BLaER1 (cell line): ENCODE measurements at regions not wholly inside any gene's neighbourhood (a gene's known extent, or its start where the extent isn't known, plus 50 kb on each side); places are given as distances from the start of the nearest gene placed in this dataset.

Source experiments
- H3K27ac ChIP-seq: shearing (Covaris generic); formaldehyde crosslinking; 2 replicates; pipeline ENCODE4 v1.8.1; 2022
- H3K27me3 ChIP-seq: shearing (Covaris generic); formaldehyde crosslinking; 2 replicates; pipeline ENCODE4 v1.8.1; 2022
- H3K36me3 ChIP-seq: shearing (Covaris generic); formaldehyde crosslinking; 2 replicates; pipeline ENCODE4 v1.8.1; 2022
- H3K4me1 ChIP-seq: shearing (Covaris generic); formaldehyde crosslinking; 2 replicates; pipeline ENCODE4 v1.8.1; 2022
- H3K4me2 ChIP-seq: shearing (Covaris generic); formaldehyde crosslinking; 2 replicates; pipeline ENCODE4 v1.8.1; 2022
- H3K4me3 ChIP-seq: shearing (Covaris generic); formaldehyde crosslinking; 2 replicates; pipeline ENCODE4 v1.8.1; 2022
- H3K9ac ChIP-seq: shearing (Covaris generic); formaldehyde crosslinking; 2 replicates; pipeline ENCODE4 v1.8.1; 2022
- H3K9me3 ChIP-seq: shearing (Covaris generic); formaldehyde crosslinking; 2 replicates; pipeline ENCODE4 v1.8.1; 2022
- H4K20me1 ChIP-seq: shearing (Covaris generic); formaldehyde crosslinking; 2 replicates; pipeline ENCODE4 v1.8.1; 2022
- Cebpa-rat ChIP-seq: shearing (Covaris generic); IDR thresholded peaks from 2 replicates; pipeline ENCODE4 v1.8.1; 2022

GRCh38 chr17:12421077-12421476 is 244.6 kb upstream of the MYOCD start:
- Histone ChIP-seq H3K27ac (no peak overlapping the region), H3K9ac (no peak overlapping the region), H3K4me1 (no peaks in the 10 kb centered on the region), H4K20me1 (no peaks in the 10 kb centered on the region), H3K9me3 (no peaks in the 10 kb centered on the region), H3K36me3 (no peaks in the 10 kb centered on the region), H3K27me3 (no peaks in the 10 kb centered on the region), H3K4me3 (no peak overlapping the region), H3K4me2 (no peak overlapping the region)
- no peak for TF ChIP-seq Cebpa-rat

- Histone ChIP-seq H3K4me2 (no peak overlapping the region), H3K27me3 (no peaks in the 10 kb centered on the region), H3K4me3 (no peak overlapping the region), H3K9ac (no peak overlapping the region), H3K27ac (no peak overlapping the region), H3K4me1 (no peaks in the 10 kb centered on the region), H3K36me3 (no peaks in the 10 kb centered on the region), H4K20me1 (no peaks in the 10 kb centered on the region), H3K9me3 (no peaks in the 10 kb centered on the region)
- TF ChIP-seq Cebpa-rat, result no peak
These were observed 243.9 kb upstream of the MYOCD start for GRCh38 chr17:12421646-12422306.

- Histone ChIP-seq H3K4me1 (no peaks in the 10 kb centered on the region), H3K9ac (no peak overlapping the region), H3K4me3 (no peak overlapping the region), H4K20me1 (no peaks in the 10 kb centered on the region), H3K36me3 (no peaks in the 10 kb centered on the region), H3K27ac (no peak overlapping the region), H3K9me3 (no peaks in the 10 kb centered on the region), H3K27me3 (no peaks in the 10 kb centered on the region), H3K4me2 (no peak overlapping the region)
- TF ChIP-seq Cebpa-rat, result no peak
These were observed 243.0 kb upstream of the MYOCD start for GRCh38 chr17:12422651-12423050.

- Histone ChIP-seq H4K20me1 (no peaks in the 10 kb centered on the region), H3K4me3 (no peak overlapping the region), H3K27ac (no peak overlapping the region), H3K27me3 (no peaks in the 10 kb centered on the region), H3K4me1 (no peaks in the 10 kb centered on the region), H3K9ac (no peak overlapping the region), H3K9me3 (no peaks in the 10 kb centered on the region), H3K4me2 (no peak overlapping the region), H3K36me3 (no peaks in the 10 kb centered on the region)
- TF ChIP-seq Cebpa-rat, result no peak
These were observed 242.4 kb upstream of the MYOCD start for GRCh38 chr17:12423337-12423736.

- Histone ChIP-seq H3K9me3 (no peaks in the 10 kb centered on the region), H3K27ac (no peak overlapping the region), H3K4me2 (no peak overlapping the region), H3K27me3 (no peaks in the 10 kb centered on the region), H3K4me1 (no peaks in the 10 kb centered on the region), H3K36me3 (no peaks in the 10 kb centered on the region), H4K20me1 (no peaks in the 10 kb centered on the region), H3K4me3 (no peak overlapping the region), H3K9ac (no peak overlapping the region)
- no peak for TF ChIP-seq Cebpa-rat
These were observed 236.6 kb upstream of the MYOCD start for GRCh38 chr17:12429116-12429515.

GRCh38 chr17:12431188-12431587 is 234.5 kb upstream of the MYOCD start:
- H3K27ac ChIP-seq, result no peak overlapping the region
- H3K36me3 ChIP-seq, result no peaks in the 10 kb centered on the region
- H3K4me2 ChIP-seq, result no peak overlapping the region
- no peaks in the 10 kb centered on the region for H4K20me1 ChIP-seq
- no peak overlapping the region for H3K9ac ChIP-seq
- H3K27me3 ChIP-seq, result no peaks in the 10 kb centered on the region
- no peak for TF ChIP-seq Cebpa-rat
- H3K9me3 ChIP-seq, result no peaks in the 10 kb centered on the region
- H3K4me3 ChIP-seq, result no peak overlapping the region
- H3K4me1 ChIP-seq, result no peaks in the 10 kb centered on the region

GRCh38 chr17:12438212-12438611 is 227.5 kb upstream of the MYOCD start:
- Histone ChIP-seq H3K9me3 (peaks cover 4% of the 10 kb centered on the region; the same call in 1 of the 2 replicates), H4K20me1 (no peaks in the 10 kb centered on the region), H3K27ac (no peak overlapping the region), H3K36me3 (no peaks in the 10 kb centered on the region), H3K4me3 (no peak overlapping the region), H3K4me1 (no peaks in the 10 kb centered on the region), H3K27me3 (no peaks in the 10 kb centered on the region), H3K9ac (no peak overlapping the region), H3K4me2 (no peak overlapping the region)
- TF ChIP-seq Cebpa-rat, result no peak

- no peak for TF ChIP-seq Cebpa-rat
- H3K4me3 ChIP-seq, result no peak overlapping the region
- H3K9me3 ChIP-seq, result peaks cover 4% of the 10 kb centered on the region; the same call in 1 of the 2 replicates
- H3K36me3 ChIP-seq, result no peaks in the 10 kb centered on the region
- no peak overlapping the region for H3K4me2 ChIP-seq
- H4K20me1 ChIP-seq, result no peaks in the 10 kb centered on the region
- no peak overlapping the region for H3K9ac ChIP-seq
- no peaks in the 10 kb centered on the region for H3K27me3 ChIP-seq
- no peak overlapping the region for H3K27ac ChIP-seq
- H3K4me1 ChIP-seq, result no peaks in the 10 kb centered on the region
These were observed 226.7 kb upstream of the MYOCD start for GRCh38 chr17:12438813-12439586.

- TF ChIP-seq Cebpa-rat, result no peak
- Histone ChIP-seq H3K4me1 (no peaks in the 10 kb centered on the region), H3K9ac (no peak overlapping the region), H3K27me3 (no peaks in the 10 kb centered on the region), H3K4me3 (no peak overlapping the region), H3K36me3 (no peaks in the 10 kb centered on the region), H4K20me1 (no peaks in the 10 kb centered on the region), H3K9me3 (peaks cover 4% of the 10 kb centered on the region; the same call in 1 of the 2 replicates), H3K4me2 (no peak overlapping the region), H3K27ac (no peak overlapping the region)
These were observed 220.4 kb upstream of the MYOCD start for GRCh38 chr17:12445331-12445730.

GRCh38 chr17:12457493-12457892 is 208.2 kb upstream of the MYOCD start:
- Histone ChIP-seq H3K27me3 (no peaks in the 10 kb centered on the region), H3K4me3 (no peak overlapping the region), H3K4me2 (no peak overlapping the region), H3K36me3 (no peaks in the 10 kb centered on the region), H3K9ac (no peak overlapping the region), H4K20me1 (no peaks in the 10 kb centered on the region), H3K9me3 (peaks cover 18% of the 10 kb centered on the region), H3K27ac (no peak overlapping the region), H3K4me1 (no peaks in the 10 kb centered on the region)
- no peak for TF ChIP-seq Cebpa-rat
